Neural cell (in vitro differentiated cells): ENCODE measurements at regions not wholly inside any gene's neighbourhood (a gene's known extent, or its start where the extent isn't known, plus 50 kb on each side); places are given as distances from the start of the nearest gene placed in this dataset.

Experiments
- H2AFZ ChIP-seq: fragments of 200-600, 300-800 bp; sonication (generic), shearing (Covaris generic); 2 replicates; pipeline ENCODE4 v1.6.0; 2014; ENCODE audit warnings: low read depth, mild to moderate bottlenecking, antibody characterized with exemption, low read length, moderate library complexity
- H3F3A ChIP-seq: fragments of 200-600 bp; shearing (Covaris generic); 2 replicates; pipeline ENCODE4 v1.6.1; 2016; ENCODE audit warnings: mild to moderate bottlenecking, moderate library complexity, mixed read lengths, antibody characterized with exemption, low read length; ENCODE audit not compliant: insufficient read depth, poor library complexity, severe bottlenecking
- H3K27ac ChIP-seq: fragments of 200-600, 300-800 bp; sonication (generic), shearing (Covaris generic); 2 replicates; pipeline ENCODE4 v1.5.1; 2014; ENCODE audit warnings: mild to moderate bottlenecking, low read length, moderate library complexity
- H3K27me3 ChIP-seq: fragments of 300-800, 200-600 bp; sonication (generic), shearing (Covaris generic); 2 replicates; pipeline ENCODE4 v1.6.0; 2014; ENCODE audit warnings: mild to moderate bottlenecking, low read depth, low read length, moderate library complexity; ENCODE audit not compliant: insufficient read depth
- H3K36me3 ChIP-seq: fragments of 300-800, 200-600 bp; sonication (generic), shearing (Covaris generic); 2 replicates; pipeline ENCODE4 v1.5.1; 2014; ENCODE audit warnings: mild to moderate bottlenecking, antibody characterized with exemption, low read length, moderate library complexity; ENCODE audit not compliant: insufficient read depth
- H3K4me2 ChIP-seq: fragments of 300-800, 200-600 bp; sonication (generic), shearing (Covaris generic); 2 replicates; pipeline ENCODE4 v1.6.0; 2014; ENCODE audit warnings: mild to moderate bottlenecking, low read length
- H3K4me3 ChIP-seq: fragments of 300-800, 200-600 bp; sonication (generic), shearing (Covaris generic); 2 replicates; pipeline ENCODE4 v1.5.1; 2014; ENCODE audit warnings: mild to moderate bottlenecking, low read length, moderate library complexity
- H3K79me2 ChIP-seq: fragments of 200-600 bp; shearing (Covaris generic); replicated peaks from 2 replicates; pipeline ENCODE4 v1.6.0; 2014; ENCODE audit warnings: mild to moderate bottlenecking, low read length, moderate library complexity; ENCODE audit not compliant: insufficient read depth
- H3K9ac ChIP-seq: fragments of 300-800, 200-600 bp; sonication (generic), shearing (Covaris generic); 2 replicates; pipeline ENCODE4 v1.6.1; 2016; ENCODE audit warnings: mild to moderate bottlenecking, low read length, mixed read lengths
- H3K9me2 ChIP-seq: fragments of 200-600 bp; shearing (Covaris generic); 2 replicates; pipeline ENCODE4 v1.6.1; 2016; ENCODE audit warnings: mild to moderate bottlenecking, low read length, mixed read lengths; ENCODE audit not compliant: insufficient read depth
- H3K9me3 ChIP-seq: fragments of 200-600, 300-800 bp; sonication (generic), shearing (Covaris generic); 2 replicates; pipeline ENCODE4 v1.6.1; 2016; ENCODE audit warnings: mild to moderate bottlenecking, mixed run types, low read length, moderate library complexity, mixed read lengths
- H4K20me1 ChIP-seq: fragments of 200-600 bp; shearing (Covaris generic); 2 replicates; pipeline ENCODE4 v1.6.1; 2016; ENCODE audit warnings: mild to moderate bottlenecking, mixed run types; ENCODE audit not compliant: insufficient read depth
- CTCF ChIP-seq: fragments of 450-650 bp; IDR thresholded peaks from 2 replicates; pipeline ENCODE4 v1.5.1; 2014; ENCODE audit warnings: antibody characterized with exemption, mild to moderate bottlenecking, moderate library complexity; ENCODE audit not compliant: poor library complexity, severe bottlenecking
- EP300 ChIP-seq: fragments of 450-650 bp; conservative IDR thresholded peaks from 2 replicates; pipeline ENCODE4 v1.6.1; 2014; ENCODE audit warnings: antibody characterized with exemption, mild to moderate bottlenecking, moderate library complexity; ENCODE audit not compliant: poor library complexity, severe bottlenecking
- EZH2 ChIP-seq: fragments of 200-600, 300-800 bp; shearing (Covaris generic), sonication (generic); IDR thresholded peaks from 2 replicates; pipeline ENCODE4 v1.6.1; 2014; ENCODE audit warnings: antibody characterized with exemption, low read length, borderline replicate concordance, mild to moderate bottlenecking; ENCODE audit not compliant: insufficient read depth, poor library complexity, severe bottlenecking
- MXI1 ChIP-seq: fragments of 450-650 bp; conservative IDR thresholded peaks from 2 replicates; pipeline ENCODE4 v1.6.1; 2014; ENCODE audit warnings: antibody characterized with exemption, mild to moderate bottlenecking; ENCODE audit not compliant: poor library complexity, severe bottlenecking
- POLR2AphosphoS5 ChIP-seq: IDR thresholded peaks from 2 replicates; pipeline ENCODE4 v1.6.1; 2012
- RAD21 ChIP-seq: fragments of 450-650 bp; conservative IDR thresholded peaks from 2 replicates; pipeline ENCODE4 v1.6.1; 2014; ENCODE audit warnings: antibody characterized with exemption, mild to moderate bottlenecking, moderate library complexity
- REST ChIP-seq: IDR thresholded peaks from 2 replicates; pipeline ENCODE4 v1.6.1; 2012; ENCODE audit warnings: borderline replicate concordance
- SMC3 ChIP-seq: fragments of 450-650 bp; conservative IDR thresholded peaks from 2 replicates; pipeline ENCODE4 v1.6.1; 2014; ENCODE audit warnings: antibody characterized with exemption, mild to moderate bottlenecking, moderate library complexity; ENCODE audit not compliant: poor library complexity
- TAF1 ChIP-seq: IDR thresholded peaks from 2 replicates; pipeline ENCODE4 v1.6.1; 2012; ENCODE audit warnings: low read depth

GRCh38 chr1:193658691-193659090, 472.3 kb upstream of the B3GALT2 start:
- H3F3A ChIP-seq, result no peaks in the 10 kb centered on the region
- TF ChIP-seq EP300, result no peak
- TF ChIP-seq CTCF, result no peak
- no peak for TF ChIP-seq TAF1
- no peaks in the 10 kb centered on the region for H3K9me2 ChIP-seq
- H3K9ac ChIP-seq, result no peak overlapping the region
- H3K4me3 ChIP-seq, result no peak overlapping the region
- no peaks in the 10 kb centered on the region for H4K20me1 ChIP-seq
- H3K27ac ChIP-seq, result no peak overlapping the region
- no peak overlapping the region for H3K4me2 ChIP-seq
- H3K27me3 ChIP-seq, result no peaks in the 10 kb centered on the region
- H3K9me3 ChIP-seq, result no peaks in the 10 kb centered on the region
- no peak overlapping the region for H2AFZ ChIP-seq
- H3K79me2 ChIP-seq, result no peaks in the 10 kb centered on the region
- no peaks in the 10 kb centered on the region for H3K36me3 ChIP-seq

- H3K79me2 ChIP-seq, result no peaks in the 10 kb centered on the region
- H3F3A ChIP-seq, result no peaks in the 10 kb centered on the region
- H3K27ac ChIP-seq, result no peak overlapping the region
- no peaks in the 10 kb centered on the region for H3K9me3 ChIP-seq
- no peaks in the 10 kb centered on the region for H4K20me1 ChIP-seq
- no peaks in the 10 kb centered on the region for H3K36me3 ChIP-seq
- TF ChIP-seq RAD21, result no peak
- TF ChIP-seq MXI1, result no peak
- no peak for TF ChIP-seq EZH2
- no peak for TF ChIP-seq POLR2AphosphoS5
- no peak for TF ChIP-seq EP300
- no peak for TF ChIP-seq TAF1
- no peak for TF ChIP-seq REST
- no peak for TF ChIP-seq SMC3
- no peak for TF ChIP-seq CTCF
- H3K4me2 ChIP-seq, result no peak overlapping the region
- H3K4me3 ChIP-seq, result no peak overlapping the region
- no peak overlapping the region for H2AFZ ChIP-seq
- no peaks in the 10 kb centered on the region for H3K9me2 ChIP-seq
- H3K27me3 ChIP-seq, result no peaks in the 10 kb centered on the region
- H3K9ac ChIP-seq, result no peak overlapping the region
These were observed 471.7 kb upstream of the B3GALT2 start for GRCh38 chr1:193658081-193658480.
